ENCODE measurements at regions not wholly inside any gene's neighbourhood (a gene's known extent, or its start where the extent isn't known, plus 50 kb on each side); places are given as distances from the start of the nearest gene placed in this dataset.
"Not testable (repeated sequence)": the region's sequence is repeated elsewhere in the genome, so short reads cannot be mapped to it uniquely, and the experiment has no call there.

GRCh38 chr10:26621243-26621888 is 76.1 kb upstream of the PDSS1 start:
- no peak for DNase-seq (ENCODE audit: low spot score)
- no peak for TF ChIP-seq CTCF (IDR thresholded peaks at IDR 0.05)
- Histone ChIP-seq H3K27ac (no peak overlapping the region), H3K4me3 (no peak overlapping the region)

- H3K4me3 ChIP-seq = peak overlapping the region; percentile 67
- H3K27ac ChIP-seq = no peak overlapping the region
- DNase-seq (ENCODE audit: low spot score) = no peak
These were observed 75.4 kb upstream of the PDSS1 start for GRCh38 chr10:26621889-26622711.

GRCh38 chr10:26622891-26623290 is 74.6 kb upstream of the PDSS1 start:
- no peak for TF ChIP-seq CTCF (IDR thresholded peaks at IDR 0.05)
- DNase-seq (ENCODE audit: low spot score) = no peak
- H3K27ac ChIP-seq = no peak overlapping the region
- no peak overlapping the region for H3K4me3 ChIP-seq

More at GRCh38 chr10:26621889-26622711, 75.4 kb upstream of the PDSS1 start:
- no peak for TF ChIP-seq CTCF (IDR thresholded peaks at IDR 0.05)

GRCh38 chr10:26624006-26624405 is 73.5 kb upstream of the PDSS1 start:
- Histone ChIP-seq H3K27ac (no peak overlapping the region), H3K4me3 (no peak overlapping the region)
- no peak for TF ChIP-seq CTCF (IDR thresholded peaks at IDR 0.05)
- DNase-seq (ENCODE audit: low spot score) = no peak

- no peak for TF ChIP-seq CTCF (IDR thresholded peaks at IDR 0.05)
- DNase-seq (ENCODE audit: low spot score) = no peak
- no peak overlapping the region for H3K27ac ChIP-seq
- no peak overlapping the region for H3K4me3 ChIP-seq
These were observed 71.4 kb upstream of the PDSS1 start for GRCh38 chr10:26626066-26626465.

GRCh38 chr10:26627324-26627723 is 70.2 kb upstream of the PDSS1 start:
- TF ChIP-seq CTCF (IDR thresholded peaks at IDR 0.05) = no peak

GRCh38 chr10:26628395-26628794 is 69.1 kb upstream of the PDSS1 start:
- no peak overlapping the region for H3K4me3 ChIP-seq
- no peak for DNase-seq (ENCODE audit: low spot score)
- TF ChIP-seq CTCF (IDR thresholded peaks at IDR 0.05) = no peak
- no peak overlapping the region for H3K27ac ChIP-seq

More at GRCh38 chr10:26627324-26627723, 70.2 kb upstream of the PDSS1 start:
- H3K27ac ChIP-seq = no peak overlapping the region
- H3K4me3 ChIP-seq = no peak overlapping the region
- no peak for DNase-seq (ENCODE audit: low spot score)

- DNase-seq (ENCODE audit: low spot score); H3K4me3 ChIP-seq: not testable (repeated sequence)
These were observed 65.3 kb upstream of the PDSS1 start for GRCh38 chr10:26632171-26632570.

GRCh38 chr10:26634111-26634510 is 63.4 kb upstream of the PDSS1 start:
- DNase-seq (ENCODE audit: low spot score); H3K4me3 ChIP-seq; H3K27ac ChIP-seq: not testable (repeated sequence)

More at GRCh38 chr10:26632171-26632570, 65.3 kb upstream of the PDSS1 start:
- not testable (repeated sequence) for H3K27ac ChIP-seq

Measured in coronary artery (tissue), 2 donors.